GM12878 (cell line): ENCODE measurements at regions not wholly inside any gene's neighbourhood (a gene's known extent, or its start where the extent isn't known, plus 50 kb on each side); places are given as distances from the start of the nearest gene placed in this dataset.

Experiments used
- ATAC-seq: fragments of 200-7000 bp; cut with Tn5 transposase; 3 replicates; pipeline ENCODE4 v1.9.1; 2020; ENCODE audit warnings: mild to moderate bottlenecking, moderate library complexity
- BruUV-seq: library from RNA; stranded (reverse); fragments of 400-500 nt; replicated peaks from 2 replicates; lab custom pipeline; 2021; lab: Mats Ljungman, UMichigan
- CTCF ChIA-PET: fragments of 300-600 bp; sonication (Branson Sonifier 250); formaldehyde crosslinking; extraction: SDS; loops from one replicate; lab custom pipeline; 2021; ENCODE audit warnings: inconsistent platforms; lab: Yijun Ruan, JAX
- POLR2A ChIA-PET: fragments of 350-600 bp; formaldehyde crosslinking; extraction: SDS; loops from one replicate; lab custom pipeline; 2021; ENCODE audit warnings: inconsistent platforms; lab: Charles Lee
- RAD21 ChIA-PET: fragments of 300-600 bp; sonication (Branson Sonifier 250); formaldehyde crosslinking; loops from one replicate; lab custom pipeline; 2023; ENCODE audit warnings: antibody characterized with exemption; ENCODE audit not compliant: unreplicated experiment; lab: Charles Lee
- SMC1A ChIA-PET: fragments of 300-600 bp; sonication (Branson Sonifier 250); formaldehyde crosslinking; loops from one replicate; lab custom pipeline; 2023; ENCODE audit not compliant: unreplicated experiment, uncharacterized antibody; lab: Charles Lee
- DNase-seq: peaks from one replicate; pipeline ENCODE4 v3.0.0-alpha.2; 2011; ENCODE audit warnings: low read depth, low spot score
- FAIRE-seq: peaks from 3 replicates; lab custom pipeline; 2011; peaks lifted over from hg19 to GRCh38; lab: Jason Lieb, UNC
- H2AFZ ChIP-seq: 2 replicates; pipeline ENCODE4 v1.6.0; 2011; ENCODE audit warnings: low read depth, low read length, control low read depth; ENCODE audit not compliant: control insufficient read depth
- H3K27ac ChIP-seq: 2 replicates; pipeline ENCODE4 v1.5.1; 2011; ENCODE audit warnings: control low read depth; ENCODE audit not compliant: control insufficient read depth, insufficient read depth
- H3K27me3 ChIP-seq, 2 experiments: replicated peaks in 1 of 2; 2 replicates each; pipeline versions ENCODE4 v1.6.0 to v1.6.1; 2011; ENCODE audit warnings: low read length in 1 of 2; ENCODE audit not compliant: control insufficient read depth in 2 of 2, insufficient read depth in 2 of 2
- H3K36me3 ChIP-seq, 2 experiments: 2 replicates each; pipeline ENCODE4 v1.5.1; 2011; ENCODE audit warnings: low read length in 1 of 2; ENCODE audit not compliant: control insufficient read depth in 2 of 2, insufficient read depth in 2 of 2
- H3K4me1 ChIP-seq: 2 replicates; pipeline ENCODE4 v1.6.1; 2011; ENCODE audit warnings: mild to moderate bottlenecking, low read length, moderate library complexity, mixed read lengths; ENCODE audit not compliant: control insufficient read depth, insufficient read depth
- H3K4me2 ChIP-seq: 2 replicates; pipeline ENCODE4 v1.6.0; 2011; ENCODE audit warnings: control low read depth; ENCODE audit not compliant: control insufficient read depth, insufficient read depth
- H3K4me3 ChIP-seq: fragments of 200-600 bp; sonication (generic); 2 replicates; pipeline ENCODE4 v1.5.1; 2016
- H3K79me2 ChIP-seq: 2 replicates; pipeline ENCODE4 v1.6.0; 2011; ENCODE audit warnings: low read length; ENCODE audit not compliant: control insufficient read depth, insufficient read depth
- H3K9ac ChIP-seq: 2 replicates; pipeline ENCODE4 v1.8.0; 2011; ENCODE audit warnings: low read length, control low read depth, mixed read lengths; ENCODE audit not compliant: control insufficient read depth, insufficient read depth
- H3K9me3 ChIP-seq: replicated peaks from 3 replicates; pipeline ENCODE4 v1.5.1; 2011; ENCODE audit warnings: mild to moderate bottlenecking, low read length; ENCODE audit not compliant: control insufficient read depth, insufficient read depth
- H4K20me1 ChIP-seq: 2 replicates; pipeline ENCODE4 v1.6.0; 2011; ENCODE audit not compliant: control insufficient read depth, insufficient read depth
- CHD1 ChIP-seq: IDR thresholded peaks from 2 replicates; pipeline ENCODE4 v1.6.1; 2012; ENCODE audit warnings: low read depth, low read length, improper control_type of control experiment
- CREB1 ChIP-seq: IDR thresholded peaks from 2 replicates; pipeline ENCODE4 v1.6.1; 2012; ENCODE audit warnings: low read depth, mild to moderate bottlenecking, inconsistent platforms
- GATAD2B ChIP-seq: fragments of 450-650 bp; conservative IDR thresholded peaks from 2 replicates; pipeline ENCODE4 v1.6.1; 2017; ENCODE audit warnings: low read depth, mild to moderate bottlenecking, moderate library complexity
- HDGF ChIP-seq: fragments of 450-650 bp; IDR thresholded peaks from 2 replicates; pipeline ENCODE4 v1.6.1; 2016; ENCODE audit warnings: antibody characterized with exemption
- MYC ChIP-seq: IDR thresholded peaks from 2 replicates; pipeline ENCODE4 v1.6.1; 2011; ENCODE audit warnings: mild to moderate bottlenecking, low read length, moderate library complexity, inconsistent platforms; ENCODE audit not compliant: insufficient read depth, insufficient replicate concordance, insufficient read length, severe bottlenecking
- PAX5 ChIP-seq: IDR thresholded peaks from 2 replicates; pipeline ENCODE4 v1.6.1; 2011; ENCODE audit warnings: low read depth, low read length, borderline replicate concordance
- PKNOX1 ChIP-seq: fragments of 450-650 bp; IDR thresholded peaks from 2 replicates; pipeline ENCODE4 v1.6.1; 2016; ENCODE audit warnings: mild to moderate bottlenecking
- PRDM15 ChIP-seq: fragments of 450-650 bp; formaldehyde crosslinking; IDR thresholded peaks from 2 replicates; pipeline ENCODE4 v1.4.0; 2020; ENCODE audit warnings: mild to moderate bottlenecking, moderate library complexity
- SPI1 ChIP-seq: IDR thresholded peaks from 2 replicates; pipeline ENCODE4 v1.6.1; 2011; ENCODE audit warnings: low read depth, mild to moderate bottlenecking, low read length, moderate library complexity, borderline replicate concordance; ENCODE audit not compliant: insufficient read depth
- SUPT20H ChIP-seq: IDR thresholded peaks from 2 replicates; pipeline ENCODE4 v1.6.1; 2011; ENCODE audit warnings: low read depth, mild to moderate bottlenecking, low read length, moderate library complexity, borderline replicate concordance; ENCODE audit not compliant: control insufficient read depth
- WRNIP1 ChIP-seq: IDR thresholded peaks from 2 replicates; pipeline ENCODE4 v1.6.1; 2011; ENCODE audit warnings: low read depth, low read length, improper control_type of control experiment, borderline replicate concordance
- ZNF24 ChIP-seq: fragments of 450-650 bp; IDR thresholded peaks from 2 replicates; pipeline ENCODE4 v1.6.1; 2017; ENCODE audit warnings: antibody characterized with exemption, mild to moderate bottlenecking
- ZNF687 ChIP-seq: fragments of 450-650 bp; IDR thresholded peaks from 2 replicates; pipeline ENCODE4 v1.6.1; 2017; ENCODE audit warnings: mild to moderate bottlenecking, moderate library complexity
- ZSCAN29 ChIP-seq: fragments of 450-650 bp; IDR thresholded peaks from 2 replicates; pipeline ENCODE4 v1.6.1; 2017; ENCODE audit warnings: mild to moderate bottlenecking, moderate library complexity
- WGBS: methylation state at CpG from one replicate; pipeline ENCODE4 v1.1.6; 2016; ENCODE audit warnings: low lambda C conversion rate; ENCODE audit not compliant: insufficient replicate concordance, insufficient coverage; ENCODE audit errors: missing lambda C conversion rate; 5-methylcytosine and 5-hydroxymethylcytosine counted together
- in situ Hi-C: fragments of 300-500 bp; cut with MboI; formaldehyde crosslinking; loops from 9 replicates; pipeline ENCODE4 v1.14.3; 2018; ENCODE audit warnings: mixed read lengths
- intact Hi-C: fragments of 100-400 bp; cut with micrococcal nuclease; formaldehyde crosslinking; loops from one replicate; pipeline ENCODE4 v1.14.2; 2022; ENCODE audit not compliant: unreplicated experiment

- H3K9ac ChIP-seq = no peak overlapping the region
- H3K4me1 ChIP-seq = no peaks in the 10 kb centered on the region
- H3K27ac ChIP-seq = no peak overlapping the region
- H4K20me1 ChIP-seq = no peaks in the 10 kb centered on the region
- ATAC-seq (no peak), FAIRE-seq (no peak)
- H3K9me3 ChIP-seq = no peaks in the 10 kb centered on the region
- H3K27me3 ChIP-seq = no peaks in the 10 kb centered on the region
- no peaks in the 10 kb centered on the region for H3K79me2 ChIP-seq
- ChIA-PET CTCF (no interaction called here), SMC1A (no interaction called here)
- no peaks in the 10 kb centered on the region for H3K36me3 ChIP-seq
- no peak overlapping the region for H3K4me3 ChIP-seq
- BruUV-seq = no TSS peak
- H2AFZ ChIP-seq = no peak overlapping the region
- intact Hi-C loops = no loop called here
- TF ChIP-seq ZNF24 = no peak
- no peak for TF ChIP-seq SUPT20H
- no peak for TF ChIP-seq HDGF
- no peak for TF ChIP-seq CHD1
- TF ChIP-seq PAX5 = no peak
- TF ChIP-seq GATAD2B = no peak
- no peak for TF ChIP-seq PRDM15 (CRISPR knock-in tag)
- no peak for TF ChIP-seq ZSCAN29
- TF ChIP-seq CREB1 = no peak
- TF ChIP-seq ZNF687 = no peak
- TF ChIP-seq PKNOX1 = no peak
- no peak for TF ChIP-seq SPI1
- no peak for TF ChIP-seq WRNIP1
- TF ChIP-seq MYC = no peak
- TF ChIP-seq, all 136 proteins: peak for 0
- no peak overlapping the region for H3K4me2 ChIP-seq
- ChIA-PET RAD21 (no interaction called here), POLR2A (no interaction called here)
- WGBS = 29% methylated on average over 6 of the region's 6 CpGs
- DNase-seq = no peak
- in situ Hi-C loops = no loop called here
These were observed 362.3 kb upstream of the EEF2KMT start for GRCh38 chr16:5459863-5460262.
